Chondrocyte (in vitro differentiated cells): ENCODE measurements at regions not wholly inside any gene's neighbourhood (a gene's known extent, or its start where the extent isn't known, plus 50 kb on each side); places are given as distances from the start of the nearest gene placed in this dataset.
"Not testable (repeated sequence)": the region's sequence is repeated elsewhere in the genome, so short reads cannot be mapped to it uniquely, and the experiment has no call there.

Source experiments
- DNase-seq: peaks from one replicate; pipeline ENCODE4 v3.0.0; 2021; ENCODE audit warnings: mixed read lengths, low spot score
- H3K27ac Mint-ChIP-seq: one replicate; pipeline ENCODE4 v1.8.0; 2021; ENCODE audit warnings: mild to moderate bottlenecking, moderate library complexity, mixed read lengths; ENCODE audit not compliant: unreplicated experiment
- H3K27me3 Mint-ChIP-seq: 2 replicates; pipeline ENCODE4 v1.8.0; 2021; ENCODE audit warnings: low read depth, mixed read lengths
- H3K36me3 Mint-ChIP-seq: 2 replicates; pipeline ENCODE4 v1.8.0; 2021; ENCODE audit warnings: low read depth, mixed read lengths
- H3K4me1 Mint-ChIP-seq: 2 replicates; pipeline ENCODE4 v1.8.0; 2021; ENCODE audit warnings: low read depth, mild to moderate bottlenecking, mixed read lengths
- H3K4me3 Mint-ChIP-seq: one replicate; pipeline ENCODE4 v1.8.0; 2021; ENCODE audit warnings: mild to moderate bottlenecking, moderate library complexity, mixed read lengths; ENCODE audit not compliant: unreplicated experiment
- H3K9me3 Mint-ChIP-seq: 2 replicates; pipeline ENCODE4 v1.8.0; 2021; ENCODE audit warnings: low read depth, mixed read lengths
- TF ChIP-seq, protein P1 (sequence below): fragments of 200-600 bp; sonication (generic); IDR thresholded peaks from 2 replicates; pipeline ENCODE4 v1.5.0; 2021; ENCODE audit warnings: antibody characterized with exemption, mild to moderate bottlenecking, moderate library complexity

DNA sequence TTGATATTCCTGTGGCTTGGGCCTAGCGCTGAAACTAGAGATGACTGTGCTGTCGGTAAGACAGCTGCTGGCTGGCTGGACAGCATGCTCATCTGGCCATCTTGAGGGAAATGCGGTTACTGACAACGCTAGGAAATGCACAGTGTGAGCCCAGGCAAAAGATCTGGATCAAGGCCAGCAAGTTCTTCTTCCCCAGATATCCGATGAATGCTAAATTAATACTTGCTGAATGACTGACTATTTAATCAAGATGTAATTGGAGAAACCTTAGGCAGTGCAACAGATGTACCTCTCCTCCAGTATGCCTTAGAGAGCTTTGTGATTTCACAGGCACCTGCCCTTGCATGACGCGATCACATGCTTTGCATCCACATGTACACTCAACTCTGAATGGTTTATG is 659.1 kb downstream of the EFNA5 start:
- DNase-seq, result no peak
- Mint-ChIP-seq H3K9me3 (no peaks in the 10 kb centered on the region), H3K4me3 (no peak overlapping the region), H3K27ac (no peak overlapping the region), H3K27me3 (no peaks in the 10 kb centered on the region), H3K4me1 (no peaks in the 10 kb centered on the region), H3K36me3 (no peaks in the 10 kb centered on the region)
- TF ChIP-seq, protein P1, sequence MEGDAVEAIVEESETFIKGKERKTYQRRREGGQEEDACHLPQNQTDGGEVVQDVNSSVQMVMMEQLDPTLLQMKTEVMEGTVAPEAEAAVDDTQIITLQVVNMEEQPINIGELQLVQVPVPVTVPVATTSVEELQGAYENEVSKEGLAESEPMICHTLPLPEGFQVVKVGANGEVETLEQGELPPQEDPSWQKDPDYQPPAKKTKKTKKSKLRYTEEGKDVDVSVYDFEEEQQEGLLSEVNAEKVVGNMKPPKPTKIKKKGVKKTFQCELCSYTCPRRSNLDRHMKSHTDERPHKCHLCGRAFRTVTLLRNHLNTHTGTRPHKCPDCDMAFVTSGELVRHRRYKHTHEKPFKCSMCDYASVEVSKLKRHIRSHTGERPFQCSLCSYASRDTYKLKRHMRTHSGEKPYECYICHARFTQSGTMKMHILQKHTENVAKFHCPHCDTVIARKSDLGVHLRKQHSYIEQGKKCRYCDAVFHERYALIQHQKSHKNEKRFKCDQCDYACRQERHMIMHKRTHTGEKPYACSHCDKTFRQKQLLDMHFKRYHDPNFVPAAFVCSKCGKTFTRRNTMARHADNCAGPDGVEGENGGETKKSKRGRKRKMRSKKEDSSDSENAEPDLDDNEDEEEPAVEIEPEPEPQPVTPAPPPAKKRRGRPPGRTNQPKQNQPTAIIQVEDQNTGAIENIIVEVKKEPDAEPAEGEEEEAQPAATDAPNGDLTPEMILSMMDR, result no peak

DNA sequence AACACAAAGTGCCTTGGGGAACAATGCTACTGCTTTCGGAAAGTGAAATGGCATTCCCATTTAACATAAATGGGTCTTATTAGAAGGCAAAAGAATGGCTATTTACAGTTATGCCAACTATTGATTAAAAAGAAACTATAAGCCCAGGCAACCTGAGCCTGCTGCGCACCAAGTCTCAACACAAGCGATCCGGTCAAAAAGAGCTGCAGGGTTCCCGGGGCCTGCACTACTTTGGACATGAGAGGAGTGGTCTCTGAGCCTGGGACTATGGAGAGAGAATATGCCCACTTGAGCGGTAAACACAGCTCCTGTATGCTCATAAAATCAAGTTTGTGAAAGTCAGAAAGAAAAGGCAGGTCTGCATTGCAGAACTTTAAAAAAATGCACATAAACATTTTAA is 660.7 kb downstream of the EFNA5 start:
- H3K4me3 Mint-ChIP-seq, result no peak overlapping the region
- DNase-seq, result no peak
- no peaks in the 10 kb centered on the region for H3K27me3 Mint-ChIP-seq
- H3K9me3 Mint-ChIP-seq, result no peaks in the 10 kb centered on the region
- TF ChIP-seq, protein P1, result no peak
- H3K4me1 Mint-ChIP-seq, result no peaks in the 10 kb centered on the region
- no peak overlapping the region for H3K27ac Mint-ChIP-seq
- H3K36me3 Mint-ChIP-seq, result no peaks in the 10 kb centered on the region

GRCh38 chr5:107005653-107006052 is 665.1 kb downstream of the EFNA5 start:
- H3K27ac Mint-ChIP-seq, result no peak overlapping the region

DNA sequence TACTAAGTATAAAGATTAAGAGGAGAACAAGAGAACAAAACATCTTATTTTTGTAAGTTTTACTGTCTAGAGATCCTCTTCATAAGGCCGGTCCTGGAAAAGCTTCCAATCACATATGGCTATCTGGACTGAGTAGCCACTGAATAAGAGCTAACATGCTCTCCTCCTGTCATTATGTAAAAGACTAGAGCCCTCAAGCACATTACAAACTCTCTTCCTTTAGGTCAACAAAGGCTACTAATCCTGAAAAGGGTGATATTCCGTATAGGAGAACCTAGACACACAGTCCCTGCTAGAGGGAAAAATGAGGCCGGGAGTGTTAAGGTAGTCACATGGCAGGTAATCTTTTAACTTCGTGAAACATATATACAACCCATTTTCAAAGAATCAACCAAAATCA is 665.6 kb downstream of the EFNA5 start:
- Mint-ChIP-seq H3K9me3 (no peaks in the 10 kb centered on the region), H3K4me3 (no peak overlapping the region), H3K27ac (no peak overlapping the region), H3K36me3 (no peaks in the 10 kb centered on the region), H3K27me3 (no peaks in the 10 kb centered on the region), H3K4me1 (no peaks in the 10 kb centered on the region)
- DNase-seq, result no peak
- TF ChIP-seq, protein P1, result no peak

More at GRCh38 chr5:107005653-107006052, 665.1 kb downstream of the EFNA5 start:
- no peaks in the 10 kb centered on the region for H3K9me3 Mint-ChIP-seq
- H3K36me3 Mint-ChIP-seq, result no peaks in the 10 kb centered on the region
- H3K4me1 Mint-ChIP-seq, result no peaks in the 10 kb centered on the region
- no peak for DNase-seq
- no peaks in the 10 kb centered on the region for H3K27me3 Mint-ChIP-seq
- no peak overlapping the region for H3K4me3 Mint-ChIP-seq
- TF ChIP-seq, protein P1, result no peak

GRCh38 chr5:107002115-107002514 is 668.6 kb downstream of the EFNA5 start:
- Mint-ChIP-seq H3K4me1 (no peaks in the 10 kb centered on the region), H3K27me3 (no peaks in the 10 kb centered on the region), H3K4me3 (no peak overlapping the region), H3K27ac (no peak overlapping the region), H3K9me3 (peaks cover 20% of the 10 kb centered on the region), H3K36me3 (peaks cover 4% of the 10 kb centered on the region)
- TF ChIP-seq, protein P1, result no peak
- no peak for DNase-seq

DNA sequence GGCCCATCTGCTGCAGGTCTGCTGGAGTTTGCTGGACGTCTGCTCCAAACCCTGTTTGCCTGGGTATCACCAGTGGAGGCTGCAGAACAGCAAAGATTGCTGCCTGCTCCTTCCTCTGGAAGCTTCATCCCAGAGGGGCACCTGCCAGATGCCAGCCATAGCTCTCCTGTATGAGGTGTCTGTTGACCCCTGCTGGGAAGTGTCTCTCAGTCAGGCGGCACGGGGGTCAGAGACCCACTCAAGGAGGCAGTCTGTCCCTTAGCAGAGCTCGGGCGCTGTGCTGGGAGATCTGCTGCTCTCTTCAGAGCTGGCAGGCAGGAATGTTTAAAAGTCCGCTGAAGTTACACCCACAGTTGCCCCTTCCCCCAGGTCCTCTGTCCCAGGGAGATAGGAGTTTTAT is 671.2 kb downstream of the EFNA5 start:
- H3K27ac Mint-ChIP-seq, H3K4me3 Mint-ChIP-seq, H3K36me3 Mint-ChIP-seq, H3K4me1 Mint-ChIP-seq, DNase-seq, H3K27me3 Mint-ChIP-seq: not testable (repeated sequence)
- peaks cover 32% of the 10 kb centered on the region for H3K9me3 Mint-ChIP-seq
